OCI-LY1 (cell line): ENCODE measurements at regions not wholly inside any gene's neighbourhood (a gene's known extent, or its start where the extent isn't known, plus 50 kb on each side); places are given as distances from the start of the nearest gene placed in this dataset.

ENCODE experiments used
- H2AFZ ChIP-seq: fragments of 200-600 bp; sonication (generic), shearing (Covaris generic); 2 replicates; pipeline ENCODE4 v1.6.0; 2014; ENCODE audit warnings: antibody characterized with exemption, mild to moderate bottlenecking, low read length
- H3F3A ChIP-seq: fragments of 200-600 bp; sonication (generic), shearing (Covaris generic); 2 replicates; pipeline ENCODE4 v1.6.0; 2014; ENCODE audit warnings: mild to moderate bottlenecking, antibody characterized with exemption, low read length, moderate library complexity; ENCODE audit not compliant: insufficient read depth
- H3K27ac ChIP-seq: fragments of 200-600 bp; sonication (generic); 2 replicates; pipeline ENCODE4 v1.5.1; 2014; ENCODE audit warnings: low read length, mixed run types, mild to moderate bottlenecking, low read depth; ENCODE audit not compliant: poor library complexity, severe bottlenecking
- H3K27me3 ChIP-seq: fragments of 200-600 bp; sonication (generic); 2 replicates; pipeline ENCODE4 v1.6.0; 2014; ENCODE audit warnings: antibody characterized with exemption, mild to moderate bottlenecking, low read length, moderate library complexity; ENCODE audit not compliant: insufficient read depth
- H3K36me3 ChIP-seq: fragments of 200-600 bp; sonication (generic); 2 replicates; pipeline ENCODE4 v1.6.1; 2014; ENCODE audit warnings: mild to moderate bottlenecking, antibody characterized with exemption, low read length, moderate library complexity, mixed read lengths; ENCODE audit not compliant: insufficient read depth
- H3K4me1 ChIP-seq: fragments of 200-600 bp; sonication (generic); 2 replicates; pipeline ENCODE4 v1.5.1; 2014; ENCODE audit warnings: mild to moderate bottlenecking, low read length, moderate library complexity; ENCODE audit not compliant: insufficient read depth, severe bottlenecking
- H3K4me2 ChIP-seq: fragments of 200-600 bp; sonication (generic), shearing (Covaris generic); 2 replicates; pipeline ENCODE4 v1.6.1; 2014; ENCODE audit warnings: low read length
- H3K4me3 ChIP-seq: fragments of 200-600 bp; sonication (generic); 2 replicates; pipeline ENCODE4 v1.5.1; 2014; ENCODE audit warnings: low read length, low read depth, mild to moderate bottlenecking, mixed read lengths; ENCODE audit not compliant: poor library complexity, severe bottlenecking
- H3K79me2 ChIP-seq: fragments of 200-600 bp; shearing (Covaris generic); 2 replicates; pipeline ENCODE4 v1.6.1; 2016; ENCODE audit warnings: mixed run types, low read length, mixed read lengths; ENCODE audit not compliant: insufficient read depth
- H3K9ac ChIP-seq: fragments of 200-600 bp; sonication (generic), shearing (Covaris generic); 2 replicates; pipeline ENCODE4 v1.6.1; 2014; ENCODE audit warnings: mild to moderate bottlenecking, low read length, mixed read lengths
- H3K9me2 ChIP-seq: fragments of 200-600 bp; sonication (generic), shearing (Covaris generic); 2 replicates; pipeline ENCODE4 v1.6.1; 2014; ENCODE audit warnings: low read depth, mild to moderate bottlenecking, low read length, mixed read lengths
- H3K9me3 ChIP-seq: fragments of 200-600 bp; shearing (Covaris generic); 2 replicates; pipeline ENCODE4 v1.6.1; 2014; ENCODE audit warnings: low read length, mixed read lengths
- H4K20me1 ChIP-seq: fragments of 200-600 bp; sonication (generic), shearing (Covaris generic); 2 replicates; pipeline ENCODE4 v1.6.0; 2016; ENCODE audit warnings: mild to moderate bottlenecking, low read length; ENCODE audit not compliant: insufficient read depth
- EZH2 ChIP-seq: fragments of 200-600 bp; sonication (generic), shearing (Covaris generic); IDR thresholded peaks from 2 replicates; pipeline ENCODE4 v1.8.0; 2017; ENCODE audit warnings: borderline replicate concordance, mixed run types, mild to moderate bottlenecking, antibody characterized with exemption, low read length, moderate library complexity, mixed read lengths
- TF ChIP-seq, protein P1 (sequence below): fragments of 200-600 bp; sonication (generic), shearing (Covaris generic); IDR thresholded peaks from 2 replicates; pipeline ENCODE4 v1.5.1; 2017; ENCODE audit warnings: mild to moderate bottlenecking, antibody characterized with exemption, low read length, moderate library complexity, mixed read lengths

GRCh38 chr1:105909811-105910210, 1146.7 kb upstream of the PRMT6 start:
- Histone ChIP-seq H3K9ac (no peak overlapping the region), H3K79me2 (no peaks in the 10 kb centered on the region), H3K4me1 (no peaks in the 10 kb centered on the region), H3K4me3 (no peak overlapping the region), H3K36me3 (no peaks in the 10 kb centered on the region), H2AFZ (no peak overlapping the region), H3K9me2 (no peaks in the 10 kb centered on the region), H3F3A (no peaks in the 10 kb centered on the region), H3K9me3 (no peaks in the 10 kb centered on the region), H4K20me1 (no peaks in the 10 kb centered on the region), H3K27me3 (no peaks in the 10 kb centered on the region; the same call in 1 of the 2 replicates), H3K27ac (no peak overlapping the region), H3K4me2 (no peak overlapping the region)
- TF ChIP-seq, protein P1, sequence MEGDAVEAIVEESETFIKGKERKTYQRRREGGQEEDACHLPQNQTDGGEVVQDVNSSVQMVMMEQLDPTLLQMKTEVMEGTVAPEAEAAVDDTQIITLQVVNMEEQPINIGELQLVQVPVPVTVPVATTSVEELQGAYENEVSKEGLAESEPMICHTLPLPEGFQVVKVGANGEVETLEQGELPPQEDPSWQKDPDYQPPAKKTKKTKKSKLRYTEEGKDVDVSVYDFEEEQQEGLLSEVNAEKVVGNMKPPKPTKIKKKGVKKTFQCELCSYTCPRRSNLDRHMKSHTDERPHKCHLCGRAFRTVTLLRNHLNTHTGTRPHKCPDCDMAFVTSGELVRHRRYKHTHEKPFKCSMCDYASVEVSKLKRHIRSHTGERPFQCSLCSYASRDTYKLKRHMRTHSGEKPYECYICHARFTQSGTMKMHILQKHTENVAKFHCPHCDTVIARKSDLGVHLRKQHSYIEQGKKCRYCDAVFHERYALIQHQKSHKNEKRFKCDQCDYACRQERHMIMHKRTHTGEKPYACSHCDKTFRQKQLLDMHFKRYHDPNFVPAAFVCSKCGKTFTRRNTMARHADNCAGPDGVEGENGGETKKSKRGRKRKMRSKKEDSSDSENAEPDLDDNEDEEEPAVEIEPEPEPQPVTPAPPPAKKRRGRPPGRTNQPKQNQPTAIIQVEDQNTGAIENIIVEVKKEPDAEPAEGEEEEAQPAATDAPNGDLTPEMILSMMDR: 0 out of 2 replicates have a peak, but pooled peaks have one; percentile 41
- no peak for TF ChIP-seq EZH2

GRCh38 chr1:105914403-105914802, 1142.1 kb upstream of the PRMT6 start:
- Histone ChIP-seq H2AFZ (no peak overlapping the region), H3K36me3 (no peaks in the 10 kb centered on the region), H3K4me2 (no peak overlapping the region), H4K20me1 (no peaks in the 10 kb centered on the region), H3K27me3 (no peaks in the 10 kb centered on the region; the same call in 1 of the 2 replicates), H3K27ac (no peak overlapping the region), H3K4me3 (no peak overlapping the region), H3K9ac (no peak overlapping the region), H3K9me3 (no peaks in the 10 kb centered on the region), H3F3A (no peaks in the 10 kb centered on the region), H3K9me2 (no peaks in the 10 kb centered on the region), H3K79me2 (no peaks in the 10 kb centered on the region), H3K4me1 (no peaks in the 10 kb centered on the region)
- TF ChIP-seq, protein P1: no peak
- no peak for TF ChIP-seq EZH2

- no peaks in the 10 kb centered on the region for H3K27me3 ChIP-seq
- TF ChIP-seq, protein P1: no peak
- no peak for TF ChIP-seq EZH2
Observed at GRCh38 chr1:105934806-105935205, 1121.7 kb upstream of the PRMT6 start.

More at GRCh38 chr1:105934806-105935205, 1121.7 kb upstream of the PRMT6 start:
- no peak overlapping the region for H3K9ac ChIP-seq
- no peaks in the 10 kb centered on the region for H3K9me2 ChIP-seq
- H3F3A ChIP-seq: no peaks in the 10 kb centered on the region
- H3K9me3 ChIP-seq: no peaks in the 10 kb centered on the region
- no peak overlapping the region for H3K4me3 ChIP-seq
- H3K4me2 ChIP-seq: no peak overlapping the region
- H3K36me3 ChIP-seq: no peaks in the 10 kb centered on the region
- no peaks in the 10 kb centered on the region for H4K20me1 ChIP-seq
- no peak overlapping the region for H2AFZ ChIP-seq
- H3K79me2 ChIP-seq: no peaks in the 10 kb centered on the region
- no peak overlapping the region for H3K27ac ChIP-seq
- no peaks in the 10 kb centered on the region for H3K4me1 ChIP-seq
